ENCODE measurements at regions not wholly inside any gene's neighbourhood (a gene's known extent, or its start where the extent isn't known, plus 50 kb on each side); places are given as distances from the start of the nearest gene placed in this dataset.

DNA sequence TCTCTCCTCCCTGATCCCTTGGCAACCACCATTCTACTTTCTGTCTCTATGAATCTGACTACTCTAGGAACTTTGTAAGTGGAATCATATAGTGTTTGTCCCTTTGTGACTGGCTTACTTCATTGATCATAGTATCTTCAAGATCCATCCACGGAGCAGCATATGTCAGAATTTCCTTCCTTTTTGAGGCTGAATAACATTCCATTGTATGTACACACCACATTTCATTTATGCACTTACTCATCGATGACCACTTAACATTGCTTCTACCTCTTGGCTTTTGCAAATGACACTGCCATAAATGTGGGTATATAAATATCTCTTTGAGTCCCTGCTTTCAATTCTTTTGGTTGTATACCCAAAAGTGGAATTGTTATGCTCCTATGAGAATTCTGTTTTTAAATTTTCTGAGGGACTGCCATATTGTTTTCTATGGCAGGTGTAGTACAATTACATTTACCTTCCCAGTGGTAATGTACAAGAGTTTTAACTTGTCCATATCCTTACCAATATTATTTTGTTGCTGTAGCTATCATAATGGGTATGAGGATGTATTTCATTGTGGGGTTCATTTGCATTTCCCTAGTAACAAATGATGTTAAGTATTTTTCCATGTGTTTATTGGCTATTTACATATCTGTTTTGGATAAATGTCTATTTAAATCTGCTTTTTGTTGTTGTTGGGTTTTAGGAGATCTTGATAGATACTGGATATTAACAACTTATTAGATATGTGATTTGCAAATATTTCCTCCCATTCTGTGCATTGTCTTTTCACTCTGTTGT is 466.1 kb downstream of the C4orf33 start:
- FAIRE-seq: no peak

- no peak for FAIRE-seq
These were observed 469.3 kb downstream of the C4orf33 start for GRCh38 chr4:129565214-129565613.

- FAIRE-seq: no peak
These were observed 474.4 kb downstream of the C4orf33 start for GRCh38 chr4:129570326-129570725.

- FAIRE-seq: no peak
These were observed 482.4 kb downstream of the C4orf33 start for GRCh38 chr4:129578336-129578735.

DNA sequence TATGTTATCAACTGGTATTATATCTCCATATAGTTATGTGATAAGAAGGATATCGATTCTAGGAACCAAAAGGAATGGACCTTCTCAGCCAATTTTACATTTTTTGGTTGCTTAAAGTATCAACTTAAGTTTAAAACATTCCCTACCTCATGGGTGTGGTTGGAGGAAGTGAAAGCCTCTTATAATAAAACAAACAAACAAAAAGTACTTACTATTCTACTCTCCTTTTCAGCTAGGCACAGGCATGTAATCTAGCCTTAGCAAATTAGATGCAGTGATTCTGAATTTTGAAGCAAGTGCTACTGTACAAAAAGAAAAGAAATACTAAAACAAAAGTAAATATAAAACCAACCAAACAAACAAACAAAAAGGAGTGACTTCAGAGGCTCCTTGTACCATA is 485.4 kb downstream of the C4orf33 start:
- no peak for FAIRE-seq

- no peak for FAIRE-seq
These were observed 487.9 kb downstream of the C4orf33 start for GRCh38 chr4:129583868-129584267.

DNA sequence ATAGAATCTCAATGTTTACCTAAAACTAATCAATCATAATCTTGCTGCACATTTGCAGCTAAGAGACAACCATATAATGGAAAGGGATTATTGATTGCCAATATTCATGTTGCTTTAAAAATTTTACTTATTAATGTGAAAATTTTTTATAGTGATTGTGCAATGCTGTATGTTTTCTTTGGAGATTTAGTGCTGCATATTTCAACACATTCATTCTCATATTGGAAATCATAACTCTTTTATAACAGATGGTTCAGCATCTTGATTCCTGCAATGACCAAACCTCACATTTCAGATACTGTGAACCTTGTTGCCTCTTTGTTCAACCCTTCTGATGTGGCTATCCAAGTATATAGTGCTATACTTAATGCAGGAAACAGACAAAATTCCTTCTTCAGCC is 502.6 kb downstream of the C4orf33 start:
- no peak for FAIRE-seq

GRCh38 chr4:129600898-129601297 is 504.9 kb downstream of the C4orf33 start:
- no peak for FAIRE-seq

GRCh38 chr4:129602447-129602846 is 506.5 kb downstream of the C4orf33 start:
- FAIRE-seq: no peak

- FAIRE-seq: no peak
These were observed 507.4 kb downstream of the C4orf33 start for GRCh38 chr4:129603241-129603931.

GRCh38 chr4:129604632-129605255 is 508.8 kb downstream of the C4orf33 start:
- no peak for FAIRE-seq

DNA sequence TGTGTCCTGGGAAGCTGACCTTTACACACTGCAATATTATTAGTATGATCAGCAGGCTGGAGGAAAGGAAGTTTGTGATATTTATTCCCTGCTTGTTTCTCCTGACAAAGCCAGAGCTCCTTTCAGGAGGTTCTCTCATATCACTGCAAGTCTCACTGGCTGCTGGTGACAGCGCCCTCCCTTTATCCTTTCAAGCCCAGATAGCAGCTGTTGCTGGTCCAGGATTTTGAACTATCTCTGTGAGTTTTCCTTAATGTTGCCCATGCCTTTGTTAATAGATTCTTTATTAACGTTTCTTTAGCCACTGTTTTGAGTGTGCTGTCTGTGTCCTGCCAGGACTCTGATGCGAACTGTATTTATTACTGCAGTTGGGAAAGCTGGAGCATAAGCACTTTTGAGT is 518.7 kb downstream of the C4orf33 start:
- FAIRE-seq: no peak

GRCh38 chr4:129622566-129622965 is 526.6 kb downstream of the C4orf33 start:
- no peak for FAIRE-seq

- no peak for FAIRE-seq
These were observed 527.4 kb downstream of the C4orf33 start for GRCh38 chr4:129623233-129623875.

DNA sequence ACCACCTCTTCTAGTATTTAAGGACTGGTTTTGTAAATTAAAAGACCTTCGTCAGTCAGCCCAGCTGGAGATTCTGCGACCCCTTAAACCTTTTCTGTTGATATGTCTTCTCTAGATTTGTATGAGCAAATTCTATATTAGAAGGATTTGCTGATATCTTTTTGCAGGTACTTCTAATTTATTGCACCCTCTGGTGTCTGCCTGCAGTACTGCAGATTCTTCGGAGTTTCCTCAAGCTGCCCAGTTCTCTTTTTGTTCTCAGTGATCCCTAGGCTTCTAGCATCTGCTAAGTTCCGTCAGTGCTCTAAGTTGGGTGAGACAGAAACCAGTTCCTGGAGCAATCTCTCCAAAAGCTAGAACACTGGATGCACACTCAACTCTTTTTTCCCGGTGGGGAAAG is 545.2 kb downstream of the C4orf33 start:
- FAIRE-seq: no peak

- FAIRE-seq: no peak
These were observed 549.5 kb downstream of the C4orf33 start for GRCh38 chr4:129645461-129645860.

- no peak for FAIRE-seq
These were observed 572.1 kb downstream of the C4orf33 start for GRCh38 chr4:129668092-129668491.

DNA sequence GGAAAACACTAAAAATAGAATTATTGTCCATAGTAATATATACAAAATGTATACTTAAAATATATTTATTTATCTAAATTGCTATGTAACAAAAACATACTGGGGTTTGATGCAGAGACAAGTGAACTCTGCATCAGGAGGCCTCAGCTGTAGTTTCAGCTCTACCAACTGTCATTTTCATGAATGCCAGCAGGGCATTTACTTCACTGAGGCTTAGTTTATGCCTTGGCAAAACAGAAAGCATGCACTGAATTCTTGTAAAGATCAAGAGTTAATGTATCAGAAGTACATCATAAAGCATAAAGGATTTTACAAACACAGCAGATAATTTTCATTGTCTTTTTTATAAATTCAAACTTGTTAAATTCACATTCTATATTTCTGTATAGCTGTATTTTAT is 577.0 kb downstream of the C4orf33 start:
- no peak for FAIRE-seq

DNA sequence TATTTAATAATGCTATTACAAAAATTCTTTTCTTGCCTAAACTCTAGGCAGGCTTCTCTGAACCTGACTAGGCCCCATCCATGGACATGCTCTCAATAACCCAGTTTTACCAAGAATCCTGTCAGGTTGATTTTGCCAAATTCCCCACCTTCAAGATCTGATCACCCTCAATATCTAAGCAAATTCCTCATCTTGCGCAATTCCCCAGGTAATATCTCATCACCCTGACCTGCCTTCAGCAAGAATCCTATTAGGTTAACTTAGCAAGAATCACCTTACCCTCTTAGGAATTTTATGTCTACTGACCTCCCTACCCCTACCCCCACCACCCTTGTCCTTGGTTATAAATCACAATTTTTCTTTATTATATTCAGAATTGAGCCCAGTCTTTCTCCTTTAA is 579.1 kb downstream of the C4orf33 start:
- FAIRE-seq: no peak

GRCh38 chr4:129676934-129677333 is 581.0 kb downstream of the C4orf33 start:
- FAIRE-seq: no peak

DNA sequence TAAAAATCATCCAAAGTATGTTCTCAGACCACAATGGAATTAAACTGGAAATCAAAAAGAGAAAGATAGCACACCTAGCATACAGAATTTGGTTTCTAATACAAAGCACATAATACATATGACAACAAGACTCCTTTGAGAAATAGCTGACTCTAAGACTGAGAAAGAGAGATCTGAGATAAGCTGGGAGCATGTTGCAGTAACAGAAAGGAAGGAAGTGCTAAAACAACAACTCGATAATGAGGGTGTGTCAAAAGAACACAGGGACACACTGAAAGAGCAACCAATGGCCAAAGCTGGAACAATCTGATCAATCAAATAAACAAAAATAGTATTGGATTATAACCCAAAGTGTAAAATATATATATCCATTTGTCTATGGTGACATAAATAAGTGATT is 586.6 kb downstream of the C4orf33 start:
- FAIRE-seq: no peak

DNA sequence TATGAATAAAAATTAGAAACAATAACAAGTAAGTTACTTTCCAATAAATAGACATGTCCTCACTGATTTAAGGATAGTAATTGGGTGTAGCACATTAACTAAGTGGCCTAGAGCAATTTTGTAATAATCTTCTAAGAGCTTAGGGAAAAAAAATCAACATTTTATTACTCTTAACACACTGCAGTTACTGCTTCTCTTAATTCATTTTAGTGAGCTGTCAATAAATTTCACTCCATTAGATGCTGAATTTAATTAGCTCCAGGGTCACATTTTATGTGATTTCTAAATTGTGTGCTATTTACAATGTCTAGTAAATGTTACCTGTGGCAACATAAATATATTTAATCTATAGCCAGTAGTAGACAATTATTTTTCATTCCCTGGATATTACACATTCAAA is 612.0 kb downstream of the C4orf33 start:
- FAIRE-seq: no peak

DNA sequence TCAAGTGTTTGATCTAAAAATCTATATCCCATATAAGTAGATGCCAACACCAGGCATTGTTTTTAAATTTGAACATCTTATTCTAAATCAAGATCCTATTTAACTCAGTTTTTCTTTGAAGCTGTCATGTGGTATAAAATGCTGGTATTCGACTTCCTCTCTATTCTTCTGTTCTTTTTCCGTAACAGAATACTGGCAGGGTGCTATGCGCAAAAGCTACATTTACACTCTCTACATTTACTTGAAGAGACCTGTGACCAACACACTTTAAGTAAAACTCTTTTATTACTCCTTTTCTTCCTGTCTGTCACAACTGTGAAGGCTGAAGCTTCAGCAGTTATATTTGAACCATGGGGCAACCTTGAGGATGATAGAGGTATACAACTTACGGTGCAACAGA is 612.8 kb downstream of the C4orf33 start:
- FAIRE-seq: no peak

DNA sequence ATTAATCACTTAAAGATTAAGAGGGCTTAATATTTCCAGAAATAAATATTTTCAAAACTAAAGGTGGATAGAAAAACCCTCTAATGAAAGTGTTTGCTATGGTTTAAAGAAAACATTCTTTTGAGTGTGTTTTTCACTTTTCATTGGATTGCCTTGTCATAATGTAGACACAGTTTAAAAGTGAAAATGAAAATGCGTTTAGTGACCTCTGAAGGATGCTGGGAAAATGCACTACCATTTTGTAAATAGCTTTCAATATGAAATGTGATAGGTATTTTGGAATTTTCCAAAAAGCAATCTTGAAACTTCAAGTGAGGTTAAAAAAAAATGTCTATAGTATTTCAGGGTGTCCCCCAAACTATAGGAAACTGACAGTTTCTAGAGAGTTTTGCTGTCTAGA is 642.2 kb downstream of the C4orf33 start:
- FAIRE-seq: no peak

All from G401.6 (cell line).